A673 (cell line): ENCODE measurements at regions not wholly inside any gene's neighbourhood (a gene's known extent, or its start where the extent isn't known, plus 50 kb on each side); places are given as distances from the start of the nearest gene placed in this dataset.

Experiments used
- BruUV-seq: library from RNA; stranded (reverse); fragments of 400-500 nt; replicated peaks from 2 replicates; lab custom pipeline; 2021; lab: Mats Ljungman, UMichigan
- CTCF ChIA-PET: fragments of 300-600 bp; sonication (Branson Sonifier 250); formaldehyde crosslinking; loops from one replicate; lab custom pipeline; 2022; ENCODE audit warnings: antibody characterized with exemption; lab: Charles Lee
- POLR2A ChIA-PET: fragments of 300-600 bp; sonication (Branson Sonifier 250); formaldehyde crosslinking; loops from one replicate; lab custom pipeline; 2022; ENCODE audit warnings: antibody characterized with exemption; ENCODE audit not compliant: low non-redundant PET; lab: Charles Lee
- DNase-seq: peaks from one replicate; pipeline ENCODE4 v3.0.0-alpha.2; 2015; ENCODE audit warnings: low spot score
- H3K27ac ChIP-seq: fragments of 200-600 bp; sonication (generic); 2 replicates; pipeline ENCODE4 v1.5.1; 2016; ENCODE audit warnings: mixed run types, low read depth, mild to moderate bottlenecking, mixed read lengths, antibody characterized with exemption, low read length; ENCODE audit not compliant: poor library complexity, severe bottlenecking
- H3K27me3 ChIP-seq: fragments of 200-600 bp; sonication (generic); replicated peaks from 2 replicates; pipeline ENCODE4 v1.6.1; 2017; ENCODE audit warnings: mixed run types, low read depth, mild to moderate bottlenecking, mixed read lengths, antibody characterized with exemption, low read length; ENCODE audit not compliant: insufficient read depth, poor library complexity
- H3K36me3 ChIP-seq: fragments of 200-600 bp; sonication (generic); 2 replicates; pipeline ENCODE4 v1.6.1; 2016; ENCODE audit warnings: mixed run types, mild to moderate bottlenecking, mixed read lengths, antibody characterized with exemption, low read length; ENCODE audit not compliant: insufficient read depth, poor library complexity, severe bottlenecking
- H3K4me1 ChIP-seq: fragments of 200-600 bp; sonication (generic); 2 replicates; pipeline ENCODE4 v1.6.1; 2017; ENCODE audit warnings: mixed run types, mild to moderate bottlenecking, mixed read lengths, antibody characterized with exemption, low read length; ENCODE audit not compliant: insufficient read depth, poor library complexity, severe bottlenecking
- H3K4me3 ChIP-seq: fragments of 200-600 bp; sonication (generic); 2 replicates; pipeline ENCODE4 v1.5.1; 2016; ENCODE audit warnings: low read depth, mixed run types, mild to moderate bottlenecking, mixed read lengths, low read length; ENCODE audit not compliant: poor library complexity, severe bottlenecking
- H3K9me3 ChIP-seq: fragments of 200-600 bp; sonication (generic); 2 replicates; pipeline ENCODE4 v1.6.1; 2016; ENCODE audit warnings: mixed run types, low read depth, mild to moderate bottlenecking, mixed read lengths, antibody characterized with exemption, low read length; ENCODE audit not compliant: poor library complexity, severe bottlenecking
- CTCF ChIP-seq: fragments of 300-800, 200-600 bp; sonication (generic); conservative IDR thresholded peaks from 2 replicates; pipeline ENCODE4 v1.5.1; 2017; ENCODE audit warnings: low read depth, mild to moderate bottlenecking, antibody characterized with exemption, low read length, moderate library complexity, mixed read lengths
- EZH2 ChIP-seq: fragments of 200-600 bp; sonication (generic); IDR thresholded peaks from 2 replicates; pipeline ENCODE4 v1.6.1; 2017; ENCODE audit warnings: borderline replicate concordance, low read depth, mild to moderate bottlenecking, mixed read lengths, antibody characterized with exemption, low read length; ENCODE audit not compliant: poor library complexity, severe bottlenecking
- intact Hi-C: fragments of 100-400 bp; cut with micrococcal nuclease; formaldehyde crosslinking; loops from one replicate; pipeline ENCODE4 v1.10.0; 2022; ENCODE audit not compliant: unreplicated experiment

GRCh38 chr14:94917041-94917600, 147.2 kb upstream of the GSC start:
- Histone ChIP-seq H3K9me3 (no peaks in the 10 kb centered on the region), H3K36me3 (no peaks in the 10 kb centered on the region), H3K27ac (no peak overlapping the region), H3K4me3 (no peak overlapping the region), H3K4me1 (peaks cover 6% of the 10 kb centered on the region), H3K27me3 (no peaks in the 10 kb centered on the region)
- intact Hi-C loops: no loop called here
- CTCF ChIA-PET: no interaction called here
- BruUV-seq: no TSS peak
- DNase-seq: no peak
- POLR2A ChIA-PET: no interaction called here
- TF ChIP-seq EZH2 (no peak), CTCF (no peak)

- CTCF ChIA-PET: no interaction called here
- H3K27ac ChIP-seq: no peak overlapping the region
- intact Hi-C loops: no loop called here
- H3K9me3 ChIP-seq: peaks cover 4% of the 10 kb centered on the region
- H3K27me3 ChIP-seq: no peaks in the 10 kb centered on the region
- TF ChIP-seq CTCF: no peak
- no peak for TF ChIP-seq EZH2
- no TSS peak for BruUV-seq
- H3K36me3 ChIP-seq: no peaks in the 10 kb centered on the region
- no peak for DNase-seq
- H3K4me3 ChIP-seq: no peak overlapping the region
- POLR2A ChIA-PET: no interaction called here
- H3K4me1 ChIP-seq: no peaks in the 10 kb centered on the region
Observed at GRCh38 chr14:94914191-94914590, 144.3 kb upstream of the GSC start.

- TF ChIP-seq EZH2: no peak
- no peak for TF ChIP-seq CTCF
- Histone ChIP-seq H3K4me1 (no peaks in the 10 kb centered on the region), H3K27me3 (no peaks in the 10 kb centered on the region), H3K4me3 (peak overlapping the region; percentile 9), H3K36me3 (no peaks in the 10 kb centered on the region), H3K9me3 (peaks cover 4% of the 10 kb centered on the region), H3K27ac (no peak overlapping the region)
- ChIA-PET POLR2A (no interaction called here), CTCF (no interaction called here)
- no peak for DNase-seq
- intact Hi-C loops: no loop called here
- BruUV-seq: no TSS peak
Observed at GRCh38 chr14:94907626-94908261, 137.8 kb upstream of the GSC start.
